NCI-H1105 treated with DMSO at 0.1 percent for 48 hours (cell line): ENCODE measurements at regions not wholly inside any gene's neighbourhood (a gene's known extent, or its start where the extent isn't known, plus 50 kb on each side); places are given as distances from the start of the nearest gene placed in this dataset.

Experiments
- DNase-seq: peaks from one replicate; lab custom pipeline; 2025; lab: John Stamatoyannopoulos, UW

GRCh38 chr14:95382747-95383146, 63.0 kb upstream of the CLMN start:
- no peak for DNase-seq

- no peak for DNase-seq
These were observed 62.0 kb upstream of the CLMN start for GRCh38 chr14:95381726-95382125.

- no peak for DNase-seq
These were observed 60.8 kb upstream of the CLMN start for GRCh38 chr14:95380350-95381042.

GRCh38 chr14:95379634-95380033, 59.9 kb upstream of the CLMN start:
- DNase-seq: no peak

GRCh38 chr14:95375539-95376109, 55.9 kb upstream of the CLMN start:
- DNase-seq: no peak

GRCh38 chr14:95374239-95374997, 54.7 kb upstream of the CLMN start:
- no peak for DNase-seq

- DNase-seq: no peak
These were observed 50.4 kb upstream of the CLMN start for GRCh38 chr14:95370076-95370475.
